SU-DHL-6 (cell line): ENCODE measurements at regions not wholly inside any gene's neighbourhood (a gene's known extent, or its start where the extent isn't known, plus 50 kb on each side); places are given as distances from the start of the nearest gene placed in this dataset.

ENCODE experiments used
- EZH2phosphoT487 ChIP-seq: fragments of 200-600 bp; sonication (generic), shearing (Covaris generic); conservative IDR thresholded peaks from 2 replicates; pipeline ENCODE4 v1.6.1; 2018; ENCODE audit warnings: mild to moderate bottlenecking, antibody characterized with exemption, low read length, moderate library complexity, mixed read lengths
- TF ChIP-seq, protein P1 (sequence below): fragments of 200-600 bp; sonication (generic); IDR thresholded peaks from one replicate; pipeline ENCODE4 v1.5.1; 2017; ENCODE audit warnings: antibody characterized with exemption, mild to moderate bottlenecking, low read length, moderate library complexity; ENCODE audit not compliant: insufficient read depth, poor library complexity, severe bottlenecking

GRCh38 chr15:77734306-77734705, 101.6 kb upstream of the LINGO1 start:
- TF ChIP-seq, protein P1, sequence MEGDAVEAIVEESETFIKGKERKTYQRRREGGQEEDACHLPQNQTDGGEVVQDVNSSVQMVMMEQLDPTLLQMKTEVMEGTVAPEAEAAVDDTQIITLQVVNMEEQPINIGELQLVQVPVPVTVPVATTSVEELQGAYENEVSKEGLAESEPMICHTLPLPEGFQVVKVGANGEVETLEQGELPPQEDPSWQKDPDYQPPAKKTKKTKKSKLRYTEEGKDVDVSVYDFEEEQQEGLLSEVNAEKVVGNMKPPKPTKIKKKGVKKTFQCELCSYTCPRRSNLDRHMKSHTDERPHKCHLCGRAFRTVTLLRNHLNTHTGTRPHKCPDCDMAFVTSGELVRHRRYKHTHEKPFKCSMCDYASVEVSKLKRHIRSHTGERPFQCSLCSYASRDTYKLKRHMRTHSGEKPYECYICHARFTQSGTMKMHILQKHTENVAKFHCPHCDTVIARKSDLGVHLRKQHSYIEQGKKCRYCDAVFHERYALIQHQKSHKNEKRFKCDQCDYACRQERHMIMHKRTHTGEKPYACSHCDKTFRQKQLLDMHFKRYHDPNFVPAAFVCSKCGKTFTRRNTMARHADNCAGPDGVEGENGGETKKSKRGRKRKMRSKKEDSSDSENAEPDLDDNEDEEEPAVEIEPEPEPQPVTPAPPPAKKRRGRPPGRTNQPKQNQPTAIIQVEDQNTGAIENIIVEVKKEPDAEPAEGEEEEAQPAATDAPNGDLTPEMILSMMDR, result no peak
- TF ChIP-seq EZH2phosphoT487, result no peak
